Activated B cell treated with CpG ODN at 0.5 μM for 24 hours (primary cell): ENCODE measurements at regions not wholly inside any gene's neighbourhood (a gene's known extent, or its start where the extent isn't known, plus 50 kb on each side); places are given as distances from the start of the nearest gene placed in this dataset.
"Not testable (repeated sequence)": the region's sequence is repeated elsewhere in the genome, so short reads cannot be mapped to it uniquely, and the experiment has no call there.

ENCODE experiments used
- ATAC-seq: fragments of 200-7000 bp; cut with Tn5 transposase; one replicate; pipeline ENCODE4 v1.10.0; 2021; ENCODE audit warnings: low read depth, mild to moderate bottlenecking, moderate library complexity
- CTCF ChIA-PET: fragments of 350-600 bp; sonication (Branson Sonifier 250); formaldehyde crosslinking; loops from one replicate; lab custom pipeline; 2021; ENCODE audit warnings: antibody characterized with exemption; lab: Charles Lee
- POLR2A ChIA-PET: fragments of 350-600 bp; sonication (Branson Sonifier 250); formaldehyde crosslinking; loops from one replicate; lab custom pipeline; 2021; ENCODE audit warnings: antibody characterized with exemption; lab: Charles Lee
- DNase-seq: peaks from one replicate; pipeline ENCODE4 v3.0.0; 2022
- H3K27ac Mint-ChIP-seq: one replicate; pipeline ENCODE4 v1.8.0; 2020; ENCODE audit warnings: mixed read lengths
- H3K27me3 Mint-ChIP-seq: one replicate; pipeline ENCODE4 v1.8.0; 2021; ENCODE audit warnings: mixed read lengths
- H3K36me3 Mint-ChIP-seq: one replicate; pipeline ENCODE4 v1.8.0; 2021; ENCODE audit warnings: low read depth, mixed read lengths
- H3K4me1 Mint-ChIP-seq: one replicate; pipeline ENCODE4 v1.8.0; 2021; ENCODE audit warnings: mixed read lengths
- H3K4me3 Mint-ChIP-seq: one replicate; pipeline ENCODE4 v1.8.0; 2020; ENCODE audit warnings: mild to moderate bottlenecking, mixed read lengths
- H3K9me3 Mint-ChIP-seq: one replicate; pipeline ENCODE4 v1.8.0; 2020; ENCODE audit warnings: mixed read lengths
- intact Hi-C: fragments of 100-400 bp; cut with micrococcal nuclease; formaldehyde crosslinking; loops from one replicate; pipeline ENCODE4 v1.15.1; 2024
- TF ChIP-seq, protein P1 (sequence below): fragments of 200-600 bp; IDR thresholded peaks from one replicate; pipeline ENCODE4 v1.8.0; 2022; ENCODE audit warnings: antibody characterized with exemption, mild to moderate bottlenecking

DNA sequence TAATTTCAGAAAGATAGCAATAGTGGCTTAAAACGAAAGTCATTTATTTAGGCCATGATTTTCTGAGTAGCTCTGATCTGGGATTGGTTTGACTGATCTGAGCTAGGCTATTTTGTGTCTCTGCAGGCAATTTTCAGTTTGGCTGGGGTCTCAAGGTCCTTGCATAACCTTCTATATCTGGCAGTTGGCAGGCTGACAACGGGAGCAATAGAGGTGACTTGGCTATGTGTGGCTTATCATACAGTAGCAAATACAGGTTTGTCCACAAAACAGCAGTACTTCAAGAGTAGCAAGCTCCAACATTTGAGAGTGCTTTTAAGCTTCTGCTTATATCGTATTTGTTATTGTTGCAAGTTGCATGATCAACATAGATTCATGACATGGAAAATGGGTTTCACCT lies 1167.3 kb upstream of the CELF2 start:
- ATAC-seq = no peak
- intact Hi-C loops = no loop called here
- no peak overlapping the region for H3K27ac Mint-ChIP-seq
- no peak for DNase-seq
- TF ChIP-seq, protein P1, sequence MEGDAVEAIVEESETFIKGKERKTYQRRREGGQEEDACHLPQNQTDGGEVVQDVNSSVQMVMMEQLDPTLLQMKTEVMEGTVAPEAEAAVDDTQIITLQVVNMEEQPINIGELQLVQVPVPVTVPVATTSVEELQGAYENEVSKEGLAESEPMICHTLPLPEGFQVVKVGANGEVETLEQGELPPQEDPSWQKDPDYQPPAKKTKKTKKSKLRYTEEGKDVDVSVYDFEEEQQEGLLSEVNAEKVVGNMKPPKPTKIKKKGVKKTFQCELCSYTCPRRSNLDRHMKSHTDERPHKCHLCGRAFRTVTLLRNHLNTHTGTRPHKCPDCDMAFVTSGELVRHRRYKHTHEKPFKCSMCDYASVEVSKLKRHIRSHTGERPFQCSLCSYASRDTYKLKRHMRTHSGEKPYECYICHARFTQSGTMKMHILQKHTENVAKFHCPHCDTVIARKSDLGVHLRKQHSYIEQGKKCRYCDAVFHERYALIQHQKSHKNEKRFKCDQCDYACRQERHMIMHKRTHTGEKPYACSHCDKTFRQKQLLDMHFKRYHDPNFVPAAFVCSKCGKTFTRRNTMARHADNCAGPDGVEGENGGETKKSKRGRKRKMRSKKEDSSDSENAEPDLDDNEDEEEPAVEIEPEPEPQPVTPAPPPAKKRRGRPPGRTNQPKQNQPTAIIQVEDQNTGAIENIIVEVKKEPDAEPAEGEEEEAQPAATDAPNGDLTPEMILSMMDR = no peak
- ChIA-PET CTCF (no interaction called here), POLR2A (no interaction called here)
- H3K36me3 Mint-ChIP-seq = no peaks in the 10 kb centered on the region
- H3K27me3 Mint-ChIP-seq = no peaks in the 10 kb centered on the region
- H3K4me3 Mint-ChIP-seq = no peak overlapping the region
- peaks cover 14% of the 10 kb centered on the region for H3K9me3 Mint-ChIP-seq
- H3K4me1 Mint-ChIP-seq = no peaks in the 10 kb centered on the region

DNA sequence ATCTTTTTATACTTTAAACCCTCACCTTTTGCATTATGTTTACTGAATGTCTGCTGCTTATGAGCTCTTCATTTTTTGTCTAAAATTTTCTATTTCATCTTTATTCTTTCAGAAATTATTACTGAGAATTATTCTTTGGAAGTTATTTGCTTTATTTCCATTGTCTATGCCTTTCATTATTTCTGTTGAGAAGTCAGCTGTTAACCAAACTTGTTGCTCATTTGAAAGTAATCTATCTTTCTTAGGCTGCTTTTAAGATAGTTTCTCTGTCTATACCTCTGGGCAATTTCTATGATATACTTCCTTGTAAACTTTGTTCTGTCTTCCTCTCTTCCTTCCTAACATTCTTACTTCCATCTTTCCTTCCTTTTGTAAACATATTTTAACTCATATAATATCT lies 1165.9 kb upstream of the CELF2 start:
- H3K27me3 Mint-ChIP-seq = no peaks in the 10 kb centered on the region
- H3K4me1 Mint-ChIP-seq = no peaks in the 10 kb centered on the region
- no peak overlapping the region for H3K4me3 Mint-ChIP-seq
- no peak overlapping the region for H3K27ac Mint-ChIP-seq
- ChIA-PET CTCF (no interaction called here), POLR2A (no interaction called here)
- no peaks in the 10 kb centered on the region for H3K36me3 Mint-ChIP-seq
- ATAC-seq = no peak
- intact Hi-C loops = no loop called here
- TF ChIP-seq, protein P1 = no peak
- peaks cover 16% of the 10 kb centered on the region for H3K9me3 Mint-ChIP-seq
- DNase-seq = no peak

DNA sequence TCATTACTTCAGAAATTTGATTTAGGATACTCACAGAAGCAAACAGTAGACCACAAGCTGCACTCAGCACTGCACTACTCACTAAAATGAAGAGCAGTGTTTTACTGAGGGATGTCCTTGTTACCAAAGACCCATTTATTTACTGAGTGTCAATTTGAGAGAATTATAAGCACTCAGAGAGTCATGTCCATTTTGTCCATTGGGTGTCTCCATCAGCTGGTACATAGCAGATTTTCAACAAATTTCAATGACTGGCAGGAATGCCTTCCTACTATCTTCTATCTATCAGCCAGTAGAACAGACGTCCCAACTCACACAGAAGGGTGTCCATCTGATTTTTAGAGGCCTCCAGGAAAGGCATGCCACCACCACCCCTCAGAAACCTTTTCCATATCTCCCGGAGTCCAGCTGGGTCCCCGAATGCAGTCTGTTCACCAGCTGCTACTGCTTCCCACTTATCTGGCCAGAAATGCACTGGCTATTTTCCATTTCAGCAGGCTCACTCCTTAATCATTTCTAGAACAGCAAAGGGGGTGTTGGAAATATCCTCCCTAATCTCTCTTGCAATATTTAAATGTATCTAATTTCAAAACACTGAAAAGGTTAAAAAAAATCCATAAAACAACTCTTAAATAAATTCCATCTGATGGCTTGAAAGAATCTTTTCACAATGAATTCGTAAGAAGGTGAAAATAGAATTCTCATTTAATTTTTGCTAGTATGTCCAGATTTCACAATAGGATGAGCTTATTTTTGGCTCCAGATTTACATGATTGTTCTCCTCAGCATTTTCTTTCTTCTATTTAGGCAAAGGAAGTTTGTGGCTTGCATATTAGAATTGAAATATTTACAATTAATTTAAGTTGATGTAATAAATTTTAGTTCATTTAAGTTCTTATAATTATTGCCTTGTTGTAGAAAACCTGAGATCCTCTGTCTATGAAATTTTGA lies 1164.0 kb upstream of the CELF2 start:
- ATAC-seq = no peak
- Mint-ChIP-seq H3K9me3 (peaks cover 16% of the 10 kb centered on the region), H3K36me3 (no peaks in the 10 kb centered on the region), H3K27me3 (no peaks in the 10 kb centered on the region), H3K27ac (no peak overlapping the region), H3K4me3 (no peak overlapping the region), H3K4me1 (no peaks in the 10 kb centered on the region)
- intact Hi-C loops = no loop called here
- CTCF ChIA-PET = no interaction called here
- DNase-seq = no peak
- POLR2A ChIA-PET = no interaction called here
- TF ChIP-seq, protein P1 = no peak

DNA sequence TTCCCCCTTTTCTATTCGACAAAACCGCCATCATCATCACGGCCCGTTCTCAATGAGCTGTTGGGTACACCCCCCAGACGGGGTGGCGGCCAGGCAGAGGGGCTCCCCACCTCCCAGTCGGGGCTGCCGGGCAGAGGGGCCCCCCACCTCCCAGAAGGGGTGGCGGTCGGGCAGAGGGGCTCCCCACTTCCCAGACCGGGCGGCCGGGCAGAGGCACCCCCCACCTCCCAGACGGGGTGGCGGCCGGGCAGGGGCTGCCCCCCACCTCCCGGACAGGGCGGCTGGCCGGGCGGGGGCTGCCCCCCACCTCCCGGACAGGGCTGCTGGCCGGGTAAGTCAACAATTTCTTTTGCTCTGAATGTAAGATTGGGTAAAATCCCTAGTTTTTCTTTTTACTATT lies 1162.2 kb upstream of the CELF2 start:
- H3K27me3 Mint-ChIP-seq, POLR2A ChIA-PET, H3K4me3 Mint-ChIP-seq, H3K4me1 Mint-ChIP-seq, intact Hi-C loops, DNase-seq, CTCF ChIA-PET, H3K36me3 Mint-ChIP-seq, H3K27ac Mint-ChIP-seq, ATAC-seq: not testable (repeated sequence)
- peaks cover 16% of the 10 kb centered on the region for H3K9me3 Mint-ChIP-seq

DNA sequence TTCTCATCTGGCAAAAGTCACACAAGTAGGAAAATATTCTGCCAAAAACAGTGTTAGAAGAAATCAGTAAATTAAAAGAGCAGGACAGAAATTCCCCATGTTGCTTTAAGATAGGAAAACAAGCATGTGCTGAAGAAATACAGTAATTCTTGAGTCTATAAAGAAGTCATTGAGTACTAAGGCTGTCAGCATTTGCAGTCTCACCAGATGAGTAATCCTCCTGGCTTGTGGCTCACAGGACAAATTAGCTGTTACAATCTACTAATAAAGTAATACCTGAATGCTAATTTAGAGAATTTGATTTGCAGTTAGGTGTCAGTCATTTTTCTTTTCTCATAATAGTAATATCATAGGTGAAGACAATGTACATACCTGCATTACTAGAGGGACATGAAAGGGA lies 1158.9 kb upstream of the CELF2 start:
- ATAC-seq (no peak), DNase-seq (no peak)
- CTCF ChIA-PET = no interaction called here
- Mint-ChIP-seq H3K36me3 (no peaks in the 10 kb centered on the region), H3K9me3 (peaks cover 2% of the 10 kb centered on the region), H3K4me3 (no peak overlapping the region), H3K27ac (no peak overlapping the region), H3K27me3 (no peaks in the 10 kb centered on the region), H3K4me1 (no peaks in the 10 kb centered on the region)
- TF ChIP-seq, protein P1 = no peak
- intact Hi-C loops = no loop called here
- POLR2A ChIA-PET = no interaction called here
